ENCODE measurements at regions not wholly inside any gene's neighbourhood (a gene's known extent, or its start where the extent isn't known, plus 50 kb on each side); places are given as distances from the start of the nearest gene placed in this dataset.

- no peak for DNase-seq (ENCODE audit: low read depth in 3 of 3, low spot score in 2 of 3)
Observed at GRCh38 chr11:128367573-128367972, 219.8 kb downstream of the ETS1 start.

- DNase-seq (ENCODE audit: low read depth in 3 of 3, low spot score in 2 of 3): peak; percentile 33 to 60 (median 56)
Observed at GRCh38 chr11:128365044-128365443, 222.3 kb downstream of the ETS1 start.

GRCh38 chr11:128361451-128362020, 225.8 kb downstream of the ETS1 start:
- DNase-seq (ENCODE audit: low read depth in 3 of 3, low spot score in 2 of 3): no peak

GRCh38 chr11:128359515-128359914, 227.8 kb downstream of the ETS1 start:
- DNase-seq (ENCODE audit: low read depth in 3 of 3, low spot score in 2 of 3): no peak

GRCh38 chr11:128357073-128357472, 230.3 kb downstream of the ETS1 start:
- no peak for DNase-seq (ENCODE audit: low read depth in 3 of 3, low spot score in 2 of 3)

- no peak for DNase-seq (ENCODE audit: low read depth in 3 of 3, low spot score in 2 of 3)
Observed at GRCh38 chr11:128355558-128355957, 231.8 kb downstream of the ETS1 start.

GRCh38 chr11:128354476-128354875, 232.9 kb downstream of the ETS1 start:
- DNase-seq (ENCODE audit: low read depth in 3 of 3, low spot score in 2 of 3): no peak

- no peak for DNase-seq (ENCODE audit: low read depth in 3 of 3, low spot score in 2 of 3)
Observed at GRCh38 chr11:128351168-128351567, 236.2 kb downstream of the ETS1 start.

GRCh38 chr11:128349650-128350299, 237.6 kb downstream of the ETS1 start:
- no peak for DNase-seq (ENCODE audit: low read depth in 3 of 3, low spot score in 2 of 3)

GRCh38 chr11:128346804-128347203, 240.6 kb downstream of the ETS1 start:
- no peak for DNase-seq (ENCODE audit: low read depth in 3 of 3, low spot score in 2 of 3)

GRCh38 chr11:128345316-128345715, 242.0 kb downstream of the ETS1 start:
- DNase-seq (ENCODE audit: low read depth in 3 of 3, low spot score in 2 of 3): no peak

- no peak for DNase-seq (ENCODE audit: low read depth in 3 of 3, low spot score in 2 of 3)
Observed at GRCh38 chr11:128343870-128344269, 243.5 kb downstream of the ETS1 start.

- DNase-seq (ENCODE audit: low read depth in 3 of 3, low spot score in 2 of 3): no peak
Observed at GRCh38 chr11:128343135-128343514, 244.2 kb downstream of the ETS1 start.

GRCh38 chr11:128342511-128343134, 244.7 kb downstream of the ETS1 start:
- DNase-seq (ENCODE audit: low read depth in 3 of 3, low spot score in 2 of 3): no peak

- DNase-seq (ENCODE audit: low read depth in 3 of 3, low spot score in 2 of 3): no peak
Observed at GRCh38 chr11:128341280-128342248, 245.8 kb downstream of the ETS1 start.

- DNase-seq (ENCODE audit: low read depth in 3 of 3, low spot score in 2 of 3): no peak
Observed at GRCh38 chr11:128339792-128340191, 247.6 kb downstream of the ETS1 start.

GRCh38 chr11:128338811-128339210, 248.5 kb downstream of the ETS1 start:
- no peak for DNase-seq (ENCODE audit: low read depth in 3 of 3, low spot score in 2 of 3)

GRCh38 chr11:128336203-128336602, 251.2 kb downstream of the ETS1 start:
- DNase-seq (ENCODE audit: low read depth in 3 of 3, low spot score in 2 of 3): peak in 1 of 3 donors; percentile 36

- DNase-seq (ENCODE audit: low read depth in 3 of 3, low spot score in 2 of 3): no peak
Observed at GRCh38 chr11:128335729-128336128, 251.6 kb downstream of the ETS1 start.

GRCh38 chr11:128334311-128335044, 252.9 kb downstream of the ETS1 start:
- DNase-seq (ENCODE audit: low read depth in 3 of 3, low spot score in 2 of 3): no peak
